HG03521 (cell line): ENCODE measurements at regions not wholly inside any gene's neighbourhood (a gene's known extent, or its start where the extent isn't known, plus 50 kb on each side); places are given as distances from the start of the nearest gene placed in this dataset.

ENCODE experiments used
- ATAC-seq: cut with Tn5 transposase; IDR thresholded peaks from one replicate; pipeline ENCODE4 v1.9.1; 2021; ENCODE audit warnings: mild to moderate bottlenecking, moderate library complexity; ENCODE audit not compliant: unreplicated experiment

DNA sequence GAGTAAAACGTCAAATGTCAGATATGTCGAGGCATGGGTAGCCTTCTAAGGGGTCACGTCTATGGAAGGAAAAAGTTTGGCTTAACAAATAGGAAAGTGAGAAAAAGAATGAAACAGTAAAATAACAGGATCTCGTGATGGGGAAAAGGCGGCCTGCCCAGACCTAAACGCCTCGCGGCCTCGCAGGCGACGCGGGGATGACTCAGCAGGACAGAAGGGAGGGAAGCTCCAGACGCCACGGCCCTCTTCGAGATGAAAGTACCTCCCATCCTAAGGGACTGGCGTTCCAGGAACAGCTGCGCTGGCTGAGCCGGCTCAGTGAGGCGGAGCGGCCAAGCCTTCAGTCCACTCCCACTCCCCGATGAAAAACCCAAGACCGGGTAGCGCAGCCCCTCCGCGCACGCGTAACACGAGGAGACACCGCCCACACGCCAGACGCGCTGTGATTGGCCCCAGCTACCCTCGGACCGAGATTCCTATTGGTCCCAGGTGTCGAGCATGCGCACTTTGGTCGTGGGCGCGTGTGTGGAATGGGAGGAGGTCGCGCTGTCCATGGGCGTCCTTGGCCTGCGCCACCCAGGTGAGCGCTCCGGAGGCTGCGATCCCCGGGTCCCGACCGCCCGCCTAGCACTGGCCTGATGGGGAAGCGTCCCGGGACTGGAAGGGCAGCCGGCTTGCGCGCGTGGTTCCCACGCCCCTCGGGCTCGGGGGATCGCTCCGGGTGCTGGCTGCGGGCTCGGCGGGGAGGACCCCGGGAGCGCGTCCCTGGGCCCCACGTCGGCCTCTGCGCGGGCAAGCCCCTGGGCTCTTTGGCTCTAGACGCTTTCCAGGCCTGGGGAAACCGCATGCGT is 588.5 kb downstream of the MTRR start:
- peak; percentile 96 for ATAC-seq

DNA sequence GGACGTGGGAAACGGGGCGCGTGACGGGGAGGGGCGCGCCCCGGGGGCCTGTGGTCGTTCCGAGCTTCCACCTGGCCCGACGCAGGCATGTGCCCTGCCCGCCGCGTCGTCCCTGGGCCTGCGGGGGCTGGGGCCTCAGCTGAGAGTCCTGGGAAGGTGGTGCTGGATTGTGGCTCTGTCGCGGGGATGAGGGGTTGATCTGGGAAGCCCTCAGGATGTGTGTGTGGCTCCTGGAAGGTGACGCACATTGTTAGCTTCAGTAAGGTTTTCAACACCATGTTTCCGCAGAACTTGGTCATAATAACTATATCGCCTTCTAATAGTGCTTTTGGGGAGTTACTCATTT is 589.1 kb downstream of the MTRR start:
- ATAC-seq: peak; percentile 7

DNA sequence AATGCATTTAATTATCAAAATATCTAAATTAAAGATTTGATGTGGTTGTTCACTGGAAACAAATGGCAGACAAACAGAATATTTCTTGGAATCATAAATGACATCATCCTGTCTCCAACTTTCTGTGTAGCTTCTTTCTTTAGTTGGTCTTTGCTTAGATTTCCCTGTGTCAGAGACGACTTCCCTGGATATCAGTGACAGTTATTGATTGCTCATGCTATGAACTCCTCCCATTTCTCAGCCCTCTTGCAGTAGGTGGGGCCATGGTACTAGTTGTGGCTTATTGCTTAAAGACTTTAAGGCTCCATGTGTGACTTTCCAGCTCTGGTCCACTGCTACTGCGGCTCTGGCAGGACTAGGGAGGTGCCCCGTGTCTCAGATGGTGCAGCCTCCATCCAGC is 592.6 kb downstream of the MTRR start:
- ATAC-seq: no peak

DNA sequence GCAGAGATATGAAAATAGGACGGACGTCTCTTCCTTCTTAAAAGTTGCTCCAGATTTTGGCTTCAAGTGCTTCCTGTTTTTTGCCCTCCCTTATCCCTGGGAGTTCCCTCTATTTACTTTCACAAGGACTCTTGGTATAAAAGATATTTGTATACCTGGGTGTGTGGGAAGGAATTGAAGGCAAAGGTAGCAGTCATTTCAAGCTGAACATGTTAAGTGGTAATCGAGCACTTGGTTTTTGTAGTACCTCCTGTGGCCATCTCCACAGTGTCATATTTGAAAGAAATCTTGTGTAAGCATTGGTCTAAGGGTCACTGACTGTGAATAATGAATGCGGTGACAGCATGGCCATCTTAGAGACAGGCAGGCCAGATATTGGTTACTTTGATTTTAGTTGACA is 593.6 kb downstream of the MTRR start:
- no peak for ATAC-seq

DNA sequence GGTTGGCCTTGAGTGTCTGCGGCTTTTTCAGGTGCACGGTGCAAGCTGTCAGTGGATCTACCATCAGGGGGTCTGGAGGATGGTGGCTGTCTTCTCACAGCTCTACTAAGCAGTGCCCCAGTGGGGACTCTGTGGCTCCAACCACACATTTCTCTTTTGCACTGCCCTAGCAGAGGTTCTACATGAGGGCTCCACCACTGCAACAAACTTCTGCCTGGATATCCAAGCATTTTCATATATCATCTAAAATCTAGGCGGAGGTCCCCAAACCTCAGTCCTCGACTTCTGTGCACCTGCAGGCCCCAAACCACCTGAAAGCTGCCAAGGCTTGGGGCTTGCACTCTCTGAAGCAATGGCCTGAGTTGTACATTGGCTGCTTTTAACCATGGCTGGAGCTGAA is 601.5 kb downstream of the MTRR start:
- no peak for ATAC-seq

DNA sequence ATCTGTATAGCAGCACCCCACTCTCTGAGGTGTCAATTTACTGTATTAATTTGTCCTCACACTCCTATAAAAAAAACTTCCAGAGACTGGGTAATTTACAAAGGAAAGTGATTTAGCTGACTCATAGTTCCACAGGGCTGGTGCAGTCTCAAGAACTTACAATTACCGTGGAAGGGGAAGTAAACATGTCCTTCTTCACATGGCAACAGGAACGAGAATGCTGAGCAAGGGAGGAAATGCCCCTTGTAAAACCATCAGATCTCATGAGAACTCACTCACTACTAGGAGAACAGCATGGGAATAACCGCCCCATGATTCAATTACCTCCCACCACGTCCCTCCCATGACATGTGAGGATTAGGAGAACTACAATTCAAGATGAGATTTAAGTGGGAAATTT is 602.6 kb downstream of the MTRR start:
- no peak for ATAC-seq

DNA sequence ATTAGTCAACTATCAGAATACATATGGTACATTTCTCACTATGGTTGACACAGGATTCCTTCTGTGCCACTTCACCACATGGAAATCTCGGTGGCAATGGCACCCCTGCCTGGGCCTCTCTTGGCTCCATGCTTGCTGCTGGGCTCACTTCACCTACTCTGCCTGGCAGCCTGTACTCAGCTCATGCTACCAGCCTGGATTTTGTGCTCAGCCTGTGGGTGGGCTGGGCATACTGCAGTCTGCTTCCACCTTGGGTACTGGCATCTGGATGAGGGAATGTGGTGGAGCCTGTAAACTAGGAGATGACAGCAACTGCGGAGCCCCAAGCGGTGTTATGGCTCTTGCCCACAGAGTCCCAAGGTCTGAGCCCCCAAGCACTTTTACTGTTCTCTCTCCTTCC is 604.1 kb downstream of the MTRR start:
- no peak for ATAC-seq

DNA sequence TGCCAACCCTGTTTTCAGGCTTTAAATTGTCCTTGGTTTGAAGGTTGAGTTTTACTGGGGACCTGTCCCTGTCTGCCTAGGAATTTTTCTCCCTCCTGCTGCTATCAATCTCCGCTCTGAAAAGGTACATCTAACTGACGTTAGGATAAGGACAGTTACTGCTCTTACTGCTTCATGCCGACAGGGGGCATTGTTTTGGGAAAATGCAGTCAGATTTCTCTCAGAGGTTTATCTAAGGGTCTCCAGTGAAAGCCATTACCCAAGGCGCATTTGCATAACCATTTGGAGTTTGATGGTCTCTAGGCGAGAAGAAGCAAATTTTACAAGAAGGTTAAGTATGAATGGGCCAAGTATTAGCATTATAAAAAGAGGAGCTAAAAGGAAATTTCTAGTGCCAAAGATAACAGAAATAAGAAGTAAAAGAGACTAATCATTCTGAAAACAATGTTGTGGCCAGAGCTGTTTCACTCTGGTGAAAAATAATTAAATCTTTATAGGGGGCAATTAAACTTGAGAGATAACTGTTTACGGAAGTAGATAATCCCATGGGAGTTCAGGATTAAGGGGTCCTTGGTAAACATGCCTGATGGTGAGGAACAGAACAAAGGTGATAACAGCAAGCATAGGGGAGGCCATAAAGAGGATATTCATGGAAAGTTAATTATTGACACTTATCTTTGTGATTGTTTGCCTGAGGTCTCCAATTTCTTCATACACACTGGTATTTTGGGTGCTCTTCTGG is 605.0 kb downstream of the MTRR start:
- ATAC-seq: no peak

DNA sequence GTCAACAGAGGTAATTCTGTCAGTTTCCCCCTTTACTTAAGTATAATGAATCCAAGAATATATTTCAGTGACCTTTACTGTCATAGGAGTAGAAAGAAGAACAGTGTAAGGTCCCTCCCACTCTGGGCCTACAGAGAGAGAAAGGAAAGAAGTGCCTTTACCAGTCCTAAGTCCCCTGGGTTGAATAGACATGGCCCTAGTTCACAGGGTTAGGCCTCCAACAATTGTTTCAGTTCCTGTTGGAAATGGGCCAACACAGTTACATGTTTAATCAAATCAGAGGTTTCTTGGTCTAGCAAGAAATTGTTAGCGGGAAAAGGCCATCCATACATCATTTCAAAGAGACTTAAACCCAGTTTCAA is 605.6 kb downstream of the MTRR start:
- ATAC-seq: no peak

DNA sequence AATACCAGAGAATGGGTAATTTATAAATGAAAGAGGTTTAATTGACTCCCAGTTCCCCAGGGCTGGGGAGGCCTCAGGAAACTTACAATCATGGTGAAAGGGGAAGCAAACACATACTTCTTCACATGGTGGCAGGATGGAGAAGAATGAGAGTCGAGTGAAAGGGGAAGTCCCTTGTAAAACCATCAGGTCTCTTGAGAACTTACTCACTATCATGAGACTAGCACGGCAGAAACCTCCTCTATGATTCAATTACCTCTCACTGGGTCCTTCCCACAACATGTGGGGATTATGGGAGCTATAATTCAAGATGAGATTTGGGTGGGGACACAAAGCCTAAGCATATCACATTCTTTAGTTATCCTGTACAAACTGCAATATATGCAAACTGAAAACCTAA is 609.4 kb downstream of the MTRR start:
- ATAC-seq: no peak

DNA sequence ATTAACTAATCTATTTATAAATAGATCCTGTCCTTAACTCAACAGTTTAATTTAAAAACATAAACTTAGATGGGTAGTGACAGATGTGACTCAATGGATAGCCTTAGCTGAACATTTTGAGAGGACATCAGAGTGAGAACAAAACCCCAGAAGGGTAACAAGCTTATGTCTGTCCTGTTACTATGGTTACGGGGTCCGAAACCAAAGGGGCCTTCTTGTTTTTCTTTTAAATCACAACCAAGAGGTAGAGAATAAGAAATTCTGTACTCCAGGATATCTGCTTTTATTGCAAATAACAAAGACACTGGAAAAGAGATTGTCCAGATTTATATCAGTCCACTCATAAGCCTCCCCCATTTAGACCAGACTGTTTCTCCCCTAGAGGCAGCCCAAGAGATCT is 612.1 kb downstream of the MTRR start:
- ATAC-seq: no peak

DNA sequence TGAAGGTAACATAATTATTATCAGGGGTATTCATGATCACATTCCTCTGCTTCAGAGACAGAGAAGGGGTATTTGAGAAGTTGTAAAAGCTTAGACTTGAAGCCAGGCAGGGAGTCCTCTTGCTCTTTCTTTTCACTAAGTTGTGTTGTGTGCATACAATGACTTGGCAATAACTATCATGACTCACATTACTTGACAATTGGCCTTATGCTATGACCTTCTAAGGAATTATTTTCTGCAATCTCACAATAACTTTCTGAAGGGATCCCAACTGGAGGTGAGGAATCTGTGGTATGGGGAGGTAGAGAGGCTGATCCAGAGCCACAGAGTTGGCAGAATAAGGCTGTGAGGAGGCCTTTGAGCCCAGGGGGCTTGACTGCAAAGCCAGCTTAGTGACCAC is 622.3 kb downstream of the MTRR start:
- no peak for ATAC-seq

DNA sequence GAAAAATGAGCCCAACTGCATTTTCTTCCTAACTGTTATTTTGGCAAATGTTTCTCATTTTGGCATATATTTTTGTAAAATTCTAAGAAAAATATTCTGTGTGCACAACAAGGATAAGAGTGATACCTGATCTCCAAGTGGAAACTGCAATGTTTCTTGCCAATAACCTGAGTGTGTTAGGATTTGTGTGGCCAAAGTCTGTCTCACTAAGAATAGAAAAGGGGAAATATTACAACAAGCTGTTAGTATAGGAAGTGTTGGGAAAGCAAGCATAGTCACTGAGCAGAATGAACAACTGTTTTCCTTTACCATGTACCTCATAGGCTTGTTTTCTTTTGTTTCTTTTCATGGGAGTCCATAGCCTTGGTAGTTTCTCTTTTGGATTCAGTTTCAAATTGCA is 624.2 kb downstream of the MTRR start:
- ATAC-seq: no peak

DNA sequence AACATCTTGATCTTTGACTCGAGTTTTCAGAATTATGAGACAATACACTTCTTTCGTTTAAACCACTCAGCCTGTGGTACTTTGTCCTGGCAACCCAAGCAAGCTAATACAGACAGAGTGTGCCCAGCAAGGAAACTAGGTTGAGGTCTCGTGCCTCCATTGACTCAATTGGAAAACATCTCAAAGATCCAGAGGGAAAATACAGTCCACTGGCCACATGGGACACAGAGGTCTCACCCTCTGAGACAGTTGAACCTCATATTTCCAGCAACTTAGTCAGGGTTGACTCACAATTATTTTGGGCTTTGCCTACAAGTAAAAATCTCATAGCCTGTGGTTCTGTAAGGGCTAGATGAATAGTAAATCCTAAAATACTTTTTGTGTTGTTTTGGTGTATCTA is 631.5 kb downstream of the MTRR start:
- ATAC-seq: no peak

DNA sequence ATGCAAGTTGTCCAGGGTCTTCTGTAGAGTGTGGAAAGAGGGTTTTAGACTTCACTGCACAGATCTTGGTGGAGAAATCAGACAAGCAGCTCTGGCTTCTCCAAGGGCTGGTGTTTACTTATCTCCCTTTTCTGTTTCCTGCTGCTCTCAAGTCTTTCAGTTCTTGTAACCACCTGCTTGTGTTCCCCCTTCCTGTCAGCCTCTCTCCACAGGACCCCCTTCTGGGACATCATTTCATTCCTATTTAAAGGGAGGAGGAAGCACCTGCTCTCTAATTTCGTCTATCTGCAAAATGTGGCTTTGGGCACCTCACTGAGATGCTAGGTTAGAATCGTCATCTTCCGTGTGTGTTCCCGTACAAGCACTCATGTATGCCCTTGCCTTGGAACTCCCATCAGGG is 636.2 kb downstream of the MTRR start:
- ATAC-seq: no peak

DNA sequence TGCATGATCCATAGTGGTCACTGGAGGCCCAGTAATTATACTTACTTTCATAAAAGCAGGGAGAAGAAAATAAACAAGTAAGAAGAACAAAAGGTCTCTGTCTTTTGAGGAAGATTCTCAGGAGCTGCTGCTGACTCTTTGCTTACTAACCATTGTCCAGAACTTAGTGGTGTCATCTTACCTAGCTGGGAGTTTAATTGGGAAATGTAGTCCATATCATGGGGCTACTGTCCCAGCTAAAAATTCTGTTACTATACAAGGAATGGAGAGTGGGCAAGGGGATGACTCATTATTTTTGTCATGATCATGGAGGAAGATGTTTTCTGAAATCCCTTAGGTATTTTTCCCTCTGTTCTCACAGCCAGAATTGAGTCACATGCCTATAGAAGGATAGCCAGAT is 639.3 kb downstream of the MTRR start:
- no peak for ATAC-seq

DNA sequence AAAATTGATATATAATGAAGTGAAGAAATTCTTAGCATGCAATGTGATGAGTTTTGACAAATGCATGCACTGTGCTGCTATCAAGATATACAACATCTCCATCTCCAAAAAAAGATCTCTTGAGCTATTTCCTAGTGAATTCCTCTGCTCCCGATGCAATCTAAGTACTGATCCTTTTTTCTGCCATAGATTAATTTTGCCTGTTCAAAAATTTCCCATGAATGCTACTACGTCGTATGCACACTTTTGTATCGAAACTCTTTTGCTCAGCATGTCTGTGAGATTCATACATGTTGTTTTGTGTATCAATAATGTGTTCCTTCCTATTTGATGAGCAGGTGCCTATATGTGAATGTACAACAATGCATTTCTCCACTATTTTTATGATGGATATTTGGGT is 647.4 kb downstream of the MTRR start:
- no peak for ATAC-seq

DNA sequence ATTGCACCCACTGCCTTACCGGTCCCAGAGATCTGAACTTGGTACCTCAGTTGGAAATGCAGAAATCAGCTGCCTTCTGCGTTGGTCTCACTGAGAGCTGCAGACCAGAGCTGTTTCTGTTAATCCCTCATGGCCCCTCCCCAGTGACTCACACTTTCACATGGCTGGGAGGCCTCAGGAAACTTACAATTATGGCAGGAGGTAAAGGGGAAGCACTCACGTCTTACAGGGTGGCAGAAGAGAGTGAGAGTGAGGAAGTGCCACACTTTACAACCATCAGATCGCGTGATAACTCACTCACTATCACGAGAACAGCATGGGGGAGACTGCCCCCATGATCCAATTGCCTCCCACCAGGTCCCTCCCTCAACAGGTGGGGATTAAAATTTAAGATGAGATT is 648.5 kb downstream of the MTRR start:
- no peak for ATAC-seq

DNA sequence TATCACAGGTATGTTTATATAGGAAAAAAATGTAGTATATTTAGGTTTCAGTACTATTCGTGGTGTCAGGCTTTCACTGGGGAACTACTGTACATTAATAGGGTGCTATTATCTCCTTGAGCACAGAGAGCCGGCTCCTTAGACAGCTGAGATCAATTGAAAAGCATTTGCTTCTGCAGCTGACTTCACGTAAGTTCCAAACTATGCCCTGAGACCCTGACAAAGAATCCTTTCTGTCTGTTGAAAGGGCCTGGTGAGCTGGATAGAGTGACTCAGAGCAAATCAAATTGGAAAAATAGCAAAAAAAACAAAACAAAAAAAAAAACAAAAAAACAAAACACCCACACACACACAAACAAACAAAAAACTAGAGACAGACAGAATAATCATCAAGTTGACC is 652.0 kb downstream of the MTRR start:
- ATAC-seq: no peak

DNA sequence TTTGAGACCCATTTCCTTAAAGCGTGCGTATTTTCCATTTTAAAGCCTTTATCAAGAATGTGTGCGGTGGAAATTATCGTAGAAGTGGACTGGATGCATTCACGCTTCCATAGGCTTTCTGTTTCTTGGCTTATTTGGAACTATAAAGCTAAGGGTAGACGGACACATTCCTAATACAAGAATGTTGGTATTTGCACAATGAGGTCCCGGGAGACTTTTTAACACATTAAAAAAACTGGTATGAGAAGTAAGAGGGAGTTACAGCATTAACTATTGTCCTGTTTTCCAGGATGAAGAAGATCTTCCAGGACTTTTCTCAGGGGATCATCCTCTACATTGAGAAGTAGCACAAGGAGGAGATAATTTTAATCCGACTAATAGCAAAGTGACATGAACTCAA is 653.0 kb downstream of the MTRR start:
- no peak for ATAC-seq

DNA sequence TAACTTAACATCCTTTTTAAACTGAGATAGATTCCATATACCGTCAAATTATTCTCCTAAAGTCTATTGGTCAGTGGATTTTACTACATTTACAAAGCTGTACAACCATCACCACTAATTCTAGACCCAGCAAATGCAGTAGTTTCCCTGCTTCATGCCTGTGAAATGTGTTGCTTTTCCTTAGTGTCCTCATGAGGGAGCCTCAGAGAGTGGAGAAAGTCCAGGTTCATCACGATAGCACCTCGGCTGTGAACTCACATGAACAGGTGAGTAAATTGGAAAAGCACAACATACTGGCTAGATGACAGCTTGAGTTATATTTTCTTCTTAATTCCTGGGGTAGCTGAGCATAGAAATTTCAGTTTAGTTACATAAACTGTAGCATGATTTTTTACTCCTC is 653.7 kb downstream of the MTRR start:
- ATAC-seq: no peak

DNA sequence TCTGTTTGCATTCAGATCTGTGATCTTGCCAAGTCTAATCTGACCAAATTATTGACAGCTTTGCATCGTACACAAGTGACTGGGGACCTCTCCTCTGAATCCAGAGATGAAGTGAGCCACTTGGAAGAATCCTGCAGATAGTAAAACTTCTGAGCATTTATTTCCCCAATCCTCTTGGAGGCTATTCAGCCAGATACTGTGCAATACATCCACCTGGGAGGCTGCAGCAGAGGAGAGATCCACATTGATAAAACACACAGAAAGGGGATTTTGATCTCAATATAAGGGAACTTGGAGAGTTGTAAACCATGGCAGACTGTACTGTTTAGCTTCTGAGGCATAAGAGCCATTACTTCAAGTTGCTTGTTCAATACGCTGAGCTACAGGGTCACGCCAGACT is 654.6 kb downstream of the MTRR start:
- ATAC-seq: no peak

DNA sequence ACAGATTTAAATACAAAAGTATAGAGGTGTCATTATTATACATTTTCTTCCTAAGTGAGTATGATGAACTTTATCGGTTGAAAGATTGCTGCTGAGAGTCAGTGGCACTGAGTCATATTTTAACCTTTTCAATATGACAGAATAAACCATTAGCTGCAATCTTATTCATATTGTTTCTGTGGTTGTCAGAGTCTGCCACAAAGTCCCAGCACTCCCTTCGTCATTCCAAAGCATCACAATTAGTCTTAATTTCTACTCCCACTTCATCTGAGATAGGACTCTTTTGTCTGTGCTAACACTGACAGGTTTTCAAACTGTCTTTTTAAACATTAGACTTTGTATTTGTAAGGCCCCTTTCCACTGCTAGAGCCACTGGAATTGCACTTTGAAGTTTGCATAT is 656.9 kb downstream of the MTRR start:
- ATAC-seq: no peak
